HepG2 (cell line): ENCODE measurements at regions not wholly inside any gene's neighbourhood (a gene's known extent, or its start where the extent isn't known, plus 50 kb on each side); places are given as distances from the start of the nearest gene placed in this dataset.

Experiments
- ATAC-seq: fragments of 200-7000 bp; cut with Tn5 transposase; 3 replicates; pipeline ENCODE4 v1.9.1; 2020; ENCODE audit warnings: mild to moderate bottlenecking, moderate library complexity
- BruUV-seq: library from RNA; stranded (reverse); fragments of 400-500 nt; replicated peaks from 2 replicates; lab custom pipeline; 2021; lab: Mats Ljungman, UMichigan
- CTCF ChIA-PET: fragments of 300-600 bp; formaldehyde crosslinking; extraction: SDS; loops from one replicate; lab custom pipeline; 2021; ENCODE audit warnings: low total read pairs, inconsistent platforms, low intra/inter-chr PET ratio; lab: Yijun Ruan, JAX
- POLR2A ChIA-PET: fragments of 350-600 bp; sonication (Branson Sonifier 250); formaldehyde crosslinking; loops from one replicate; lab custom pipeline; 2020; ENCODE audit warnings: antibody characterized with exemption, inconsistent platforms; lab: Yijun Ruan, JAX
- DNase-seq: peaks from one replicate; pipeline ENCODE4 v3.0.0-alpha.2; 2015; ENCODE audit warnings: low spot score
- FAIRE-seq: peaks from 3 replicates; lab custom pipeline; 2011; peaks lifted over from hg19 to GRCh38; lab: Jason Lieb, UNC
- H2AFZ ChIP-seq: one replicate; pipeline ENCODE4 v1.6.1; 2011; ENCODE audit warnings: low read length, inconsistent platforms
- H3K27ac ChIP-seq: fragments of 300-600 bp; 3 replicates; pipeline ENCODE4 v1.8.0; 2011; ENCODE audit warnings: mixed run types, mild to moderate bottlenecking, mixed read lengths, low read length, inconsistent platforms; ENCODE audit not compliant: insufficient read depth; ENCODE audit errors: extremely low read length
- H3K27me3 ChIP-seq, 2 experiments: fragments of 200-600 bp in 1 of 2; 2 replicates in 1 of 2; 3 replicates in 1 of 2; pipeline versions ENCODE4 v1.6.0 to v1.8.0; 2011; ENCODE audit warnings: low read length in 2 of 2, mild to moderate bottlenecking in 2 of 2, moderate library complexity in 2 of 2, inconsistent platforms in 1 of 2; ENCODE audit not compliant: insufficient read depth in 2 of 2, control insufficient read depth in 1 of 2
- H3K36me3 ChIP-seq, 2 experiments: fragments of 200-600 bp in 1 of 2; replicated peaks in 1 of 2; 2 replicates in 1 of 2; 3 replicates in 1 of 2; pipeline versions ENCODE4 v1.5.1 to v1.8.0; 2011; ENCODE audit warnings: low read length in 2 of 2, inconsistent platforms in 1 of 2; ENCODE audit not compliant: insufficient read depth in 2 of 2, control insufficient read depth in 1 of 2
- H3K4me1 ChIP-seq: 2 replicates; pipeline ENCODE4 v1.5.1; 2012; ENCODE audit warnings: low read length, inconsistent platforms; ENCODE audit not compliant: insufficient read depth
- H3K4me2 ChIP-seq: 2 replicates; pipeline ENCODE4 v1.6.0; 2011; ENCODE audit warnings: low read depth, low read length, inconsistent platforms
- H3K4me3 ChIP-seq, 3 experiments: fragments of 200-600 bp in 1 of 3; sonication (generic), shearing (Covaris generic) in 1 of 3; replicated peaks in 1 of 3; 2 replicates each; pipeline ENCODE4 v1.5.1; 2011 to 2016; ENCODE audit warnings: low read length in 3 of 3, inconsistent platforms in 2 of 3, low read depth in 2 of 3, mild to moderate bottlenecking in 2 of 3, control low read depth in 1 of 3, mixed read lengths in 1 of 3; ENCODE audit not compliant: insufficient read depth in 1 of 3
- H3K79me2 ChIP-seq: one replicate; pipeline ENCODE4 v1.6.1; 2011; ENCODE audit warnings: low read length, inconsistent platforms; ENCODE audit not compliant: insufficient read depth
- H3K9ac ChIP-seq: 2 replicates; pipeline ENCODE4 v1.6.0; 2011; ENCODE audit warnings: mild to moderate bottlenecking, low read depth, low read length, inconsistent platforms; ENCODE audit not compliant: insufficient read depth
- H3K9me3 ChIP-seq: 2 replicates; pipeline ENCODE4 v1.5.1; 2012; ENCODE audit warnings: mild to moderate bottlenecking, low read length
- H4K20me1 ChIP-seq: 2 replicates; pipeline ENCODE4 v1.6.0; 2011; ENCODE audit warnings: inconsistent platforms, mild to moderate bottlenecking, low read length, moderate library complexity; ENCODE audit not compliant: insufficient read depth
- ARNTL ChIP-seq: sonication (generic); formaldehyde crosslinking; IDR thresholded peaks from 2 replicates; pipeline ENCODE4 v1.4.0; 2020; ENCODE audit warnings: mild to moderate bottlenecking, missing genetic modification reagents
- BCL6 ChIP-seq: IDR thresholded peaks from 2 replicates; pipeline ENCODE4 v1.6.1; 2016; ENCODE audit warnings: missing genetic modification reagents, missing compliant biosample characterization
- EP300 ChIP-seq, 3 experiments: sonication (generic) in 1 of 3; formaldehyde crosslinking in 1 of 3; IDR thresholded peaks; 2 replicates each; pipeline versions ENCODE4 v1.5.1 to v1.6.1; 2011 to 2020; ENCODE audit warnings: low read depth in 2 of 3, low read length in 2 of 3, borderline replicate concordance in 1 of 3, improper control_type of control experiment in 1 of 3, mild to moderate bottlenecking in 1 of 3, missing genetic modification reagents in 1 of 3, moderate library complexity in 1 of 3
- HDAC6 ChIP-seq: fragments of 200-600 bp; sonication (generic); IDR thresholded peaks from 2 replicates; pipeline ENCODE4 v1.7.0; 2017; ENCODE audit warnings: mild to moderate bottlenecking, antibody characterized with exemption, low read length, low read depth
- HNF4A ChIP-seq: sonication (generic); formaldehyde crosslinking; IDR thresholded peaks from 2 replicates; pipeline ENCODE4 v1.4.0; 2020; ENCODE audit warnings: missing genetic modification reagents
- NFRKB ChIP-seq: fragments of 450-650 bp; IDR thresholded peaks from 2 replicates; pipeline ENCODE4 v1.6.1; 2017
- NKX3-1 ChIP-seq: sonication (generic); formaldehyde crosslinking; IDR thresholded peaks from 2 replicates; pipeline ENCODE4 v1.5.0; 2020; ENCODE audit warnings: missing genetic modification reagents
- NR2F6 ChIP-seq, 2 experiments: IDR thresholded peaks; 2 replicates each; pipeline ENCODE4 v1.6.1; 2016; ENCODE audit warnings: antibody characterized with exemption in 1 of 2, mild to moderate bottlenecking in 1 of 2
- PAX8 ChIP-seq: sonication (generic); formaldehyde crosslinking; IDR thresholded peaks from 2 replicates; pipeline ENCODE4 v1.8.0; 2022; ENCODE audit warnings: mild to moderate bottlenecking, missing genetic modification reagents, borderline replicate concordance
- PITX1 ChIP-seq: sonication (generic); formaldehyde crosslinking; IDR thresholded peaks from 2 replicates; pipeline ENCODE4 v1.5.1; 2020; ENCODE audit warnings: mild to moderate bottlenecking, missing genetic modification reagents
- TEAD3 ChIP-seq: optimal IDR thresholded peaks from 2 replicates; pipeline ENCODE3; 2016; ENCODE audit warnings: borderline replicate concordance
- ZNF44 ChIP-seq: sonication (generic); formaldehyde crosslinking; IDR thresholded peaks from 2 replicates; pipeline ENCODE4 v1.5.1; 2020; ENCODE audit warnings: mild to moderate bottlenecking, missing genetic modification reagents
- WGBS: methylation state at CpG from one replicate; pipeline ENCODE4 v1.1.6; 2017; ENCODE audit warnings: low lambda C conversion rate; 5-methylcytosine and 5-hydroxymethylcytosine counted together
- in situ Hi-C: cut with HindIII; loops from 2 replicates; pipeline ENCODE4 v1.10.0; 2017; ENCODE audit warnings: low pct_unique_long_range_greater_than_20kb; ENCODE audit not compliant: extremely low pct_ligation_motif_present
- intact Hi-C: fragments of 100-400 bp; cut with micrococcal nuclease; formaldehyde crosslinking; loops from one replicate; pipeline ENCODE4 v1.10.0; 2022; ENCODE audit not compliant: unreplicated experiment
- TF ChIP-seq, protein P1 (sequence below): sonication (generic); formaldehyde crosslinking; conservative IDR thresholded peaks from 2 replicates; pipeline ENCODE4 v1.4.0; 2020; ENCODE audit warnings: mild to moderate bottlenecking, missing genetic modification reagents, moderate library complexity
- TF ChIP-seq, protein P2 (sequence below): sonication (generic); formaldehyde crosslinking; IDR thresholded peaks from 2 replicates; pipeline ENCODE4 v1.4.0; 2020; ENCODE audit warnings: missing genetic modification reagents
- TF ChIP-seq, protein P3 (sequence below): sonication (generic); formaldehyde crosslinking; IDR thresholded peaks from 2 replicates; pipeline ENCODE4 v1.4.0; 2020; ENCODE audit warnings: missing genetic modification reagents, borderline replicate concordance

DNA sequence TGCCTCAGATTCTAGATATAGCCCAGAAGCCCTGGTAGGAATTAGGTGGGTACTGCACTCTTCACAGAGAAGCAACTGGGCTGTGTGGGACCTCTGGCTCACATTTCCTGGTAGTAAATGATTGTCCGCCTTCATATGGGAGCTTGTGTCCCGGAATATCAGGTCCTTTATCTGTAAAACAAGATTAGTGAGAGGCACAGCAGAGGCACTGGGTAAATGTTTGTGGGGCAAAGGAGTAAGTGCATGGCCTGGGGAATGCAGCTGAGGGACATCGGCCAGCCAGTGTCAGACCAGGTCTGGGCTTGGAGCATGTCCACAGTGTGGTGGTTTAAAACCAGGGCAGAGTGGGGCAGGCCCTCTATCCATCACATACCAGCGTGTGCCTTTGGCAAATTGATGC is 323.3 kb upstream of the ZMIZ1 start:
- DNase-seq, result peak; percentile 75
- FAIRE-seq, result peak; percentile 49
- Histone ChIP-seq H3K79me2 (no peaks in the 10 kb centered on the region), H3K27ac (peak overlapping the region; percentile 37), H3K4me3 (peak overlapping the region in 1 of 3 experiments; percentile 42; a peak in 1 of 6 replicates), H3K36me3 (no peaks in the 10 kb centered on the region), H3K27me3 (peaks cover 0 to 2% of the 10 kb centered on the region in 2 experiments; a peak in 1 of 5 replicates), H4K20me1 (no peaks in the 10 kb centered on the region), H3K4me1 (peaks cover 58% of the 10 kb centered on the region), H3K9me3 (no peaks in the 10 kb centered on the region), H3K9ac (no peak overlapping the region)
- POLR2A ChIA-PET, result interaction anchor here (1.3 to 1.7 kb wide), 3 partner anchors 9 to 228 kb away, joined by 4 read pairs; no protein-coding TSS in a partner anchor
- no TSS peak for BruUV-seq
- CTCF ChIA-PET, result no interaction called here
- WGBS, result 0% methylated on average over 4 of the region's 4 CpGs
- in situ Hi-C loops, result no loop called here
- TF ChIP-seq ZNF44 (CRISPR knock-in tag) (no peak), BCL6 (CRISPR knock-in tag) (peak; percentile 44), NKX3-1 (CRISPR knock-in tag) (no peak), ARNTL (CRISPR knock-in tag) (no peak), NR2F6 (IDR thresholded peaks at IDR 0.05) (no peak), NR2F6 (CRISPR knock-in tag; IDR thresholded peaks at IDR 0.05) (0 out of 2 replicates have a peak, but pooled peaks have one; percentile 11), EP300 (IDR thresholded peaks at IDR 0.05; ENCODE audit: low read depth in 2 of 2, low read length in 2 of 2) (peak in 1 of 2 experiments; percentile 18; a peak in 1 of 4 replicates), EP300 (CRISPR knock-in tag; IDR thresholded peaks at IDR 0.05; ENCODE audit: borderline replicate concordance) (no peak), PITX1 (CRISPR knock-in tag) (peak; percentile 56; the same call in 1 of the 2 replicates), TEAD3 (CRISPR knock-in tag) (peak; percentile 17), HNF4A (CRISPR knock-in tag) (peak; percentile 38; the same call in 1 of the 2 replicates), NFRKB (no peak), HDAC6 (no peak), PAX8 (CRISPR knock-in tag) (no peak)
- TF ChIP-seq, protein P1, sequence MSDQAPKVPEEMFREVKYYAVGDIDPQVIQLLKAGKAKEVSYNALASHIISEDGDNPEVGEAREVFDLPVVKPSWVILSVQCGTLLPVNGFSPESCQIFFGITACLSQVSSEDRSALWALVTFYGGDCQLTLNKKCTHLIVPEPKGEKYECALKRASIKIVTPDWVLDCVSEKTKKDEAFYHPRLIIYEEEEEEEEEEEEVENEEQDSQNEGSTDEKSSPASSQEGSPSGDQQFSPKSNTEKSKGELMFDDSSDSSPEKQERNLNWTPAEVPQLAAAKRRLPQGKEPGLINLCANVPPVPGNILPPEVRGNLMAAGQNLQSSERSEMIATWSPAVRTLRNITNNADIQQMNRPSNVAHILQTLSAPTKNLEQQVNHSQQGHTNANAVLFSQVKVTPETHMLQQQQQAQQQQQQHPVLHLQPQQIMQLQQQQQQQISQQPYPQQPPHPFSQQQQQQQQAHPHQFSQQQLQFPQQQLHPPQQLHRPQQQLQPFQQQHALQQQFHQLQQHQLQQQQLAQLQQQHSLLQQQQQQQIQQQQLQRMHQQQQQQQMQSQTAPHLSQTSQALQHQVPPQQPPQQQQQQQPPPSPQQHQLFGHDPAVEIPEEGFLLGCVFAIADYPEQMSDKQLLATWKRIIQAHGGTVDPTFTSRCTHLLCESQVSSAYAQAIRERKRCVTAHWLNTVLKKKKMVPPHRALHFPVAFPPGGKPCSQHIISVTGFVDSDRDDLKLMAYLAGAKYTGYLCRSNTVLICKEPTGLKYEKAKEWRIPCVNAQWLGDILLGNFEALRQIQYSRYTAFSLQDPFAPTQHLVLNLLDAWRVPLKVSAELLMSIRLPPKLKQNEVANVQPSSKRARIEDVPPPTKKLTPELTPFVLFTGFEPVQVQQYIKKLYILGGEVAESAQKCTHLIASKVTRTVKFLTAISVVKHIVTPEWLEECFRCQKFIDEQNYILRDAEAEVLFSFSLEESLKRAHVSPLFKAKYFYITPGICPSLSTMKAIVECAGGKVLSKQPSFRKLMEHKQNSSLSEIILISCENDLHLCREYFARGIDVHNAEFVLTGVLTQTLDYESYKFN (CRISPR knock-in tag), result peak; percentile 24; the same call in 1 of the 2 replicates
- TF ChIP-seq, protein P2, sequence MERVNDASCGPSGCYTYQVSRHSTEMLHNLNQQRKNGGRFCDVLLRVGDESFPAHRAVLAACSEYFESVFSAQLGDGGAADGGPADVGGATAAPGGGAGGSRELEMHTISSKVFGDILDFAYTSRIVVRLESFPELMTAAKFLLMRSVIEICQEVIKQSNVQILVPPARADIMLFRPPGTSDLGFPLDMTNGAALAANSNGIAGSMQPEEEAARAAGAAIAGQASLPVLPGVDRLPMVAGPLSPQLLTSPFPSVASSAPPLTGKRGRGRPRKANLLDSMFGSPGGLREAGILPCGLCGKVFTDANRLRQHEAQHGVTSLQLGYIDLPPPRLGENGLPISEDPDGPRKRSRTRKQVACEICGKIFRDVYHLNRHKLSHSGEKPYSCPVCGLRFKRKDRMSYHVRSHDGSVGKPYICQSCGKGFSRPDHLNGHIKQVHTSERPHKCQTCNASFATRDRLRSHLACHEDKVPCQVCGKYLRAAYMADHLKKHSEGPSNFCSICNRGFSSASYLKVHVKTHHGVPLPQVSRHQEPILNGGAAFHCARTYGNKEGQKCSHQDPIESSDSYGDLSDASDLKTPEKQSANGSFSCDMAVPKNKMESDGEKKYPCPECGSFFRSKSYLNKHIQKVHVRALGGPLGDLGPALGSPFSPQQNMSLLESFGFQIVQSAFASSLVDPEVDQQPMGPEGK (CRISPR knock-in tag), result 0 out of 2 replicates have a peak, but pooled peaks have one; percentile 17
- TF ChIP-seq, protein P3, sequence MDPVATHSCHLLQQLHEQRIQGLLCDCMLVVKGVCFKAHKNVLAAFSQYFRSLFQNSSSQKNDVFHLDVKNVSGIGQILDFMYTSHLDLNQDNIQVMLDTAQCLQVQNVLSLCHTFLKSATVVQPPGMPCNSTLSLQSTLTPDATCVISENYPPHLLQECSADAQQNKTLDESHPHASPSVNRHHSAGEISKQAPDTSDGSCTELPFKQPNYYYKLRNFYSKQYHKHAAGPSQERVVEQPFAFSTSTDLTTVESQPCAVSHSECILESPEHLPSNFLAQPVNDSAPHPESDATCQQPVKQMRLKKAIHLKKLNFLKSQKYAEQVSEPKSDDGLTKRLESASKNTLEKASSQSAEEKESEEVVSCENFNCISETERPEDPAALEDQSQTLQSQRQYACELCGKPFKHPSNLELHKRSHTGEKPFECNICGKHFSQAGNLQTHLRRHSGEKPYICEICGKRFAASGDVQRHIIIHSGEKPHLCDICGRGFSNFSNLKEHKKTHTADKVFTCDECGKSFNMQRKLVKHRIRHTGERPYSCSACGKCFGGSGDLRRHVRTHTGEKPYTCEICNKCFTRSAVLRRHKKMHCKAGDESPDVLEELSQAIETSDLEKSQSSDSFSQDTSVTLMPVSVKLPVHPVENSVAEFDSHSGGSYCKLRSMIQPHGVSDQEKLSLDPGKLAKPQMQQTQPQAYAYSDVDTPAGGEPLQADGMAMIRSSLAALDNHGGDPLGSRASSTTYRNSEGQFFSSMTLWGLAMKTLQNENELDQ (CRISPR knock-in tag), result no peak
- TF ChIP-seq, all 625 proteins: peak for 8
- no peak overlapping the region for H2AFZ ChIP-seq
- peak; percentile 78 for ATAC-seq
- intact Hi-C loops, result no loop called here
- H3K4me2 ChIP-seq, result peak overlapping the region; percentile 61
